Astrocyte of the cerebellum (primary cell): ENCODE measurements at regions not wholly inside any gene's neighbourhood (a gene's known extent, or its start where the extent isn't known, plus 50 kb on each side); places are given as distances from the start of the nearest gene placed in this dataset.

ENCODE experiments used
- DNase-seq: peaks from one replicate; pipeline ENCODE4 v3.0.0-alpha.2; 2011; ENCODE audit warnings: low read depth
- H3K4me3 ChIP-seq: 2 replicates; pipeline ENCODE4 v1.5.1; 2011; ENCODE audit warnings: mild to moderate bottlenecking, low read depth, low read length, moderate library complexity
- CTCF ChIP-seq: IDR thresholded peaks from 2 replicates; pipeline ENCODE4 v1.5.1; 2012; ENCODE audit warnings: low read length, low read depth, moderate library complexity, mild to moderate bottlenecking; ENCODE audit errors: missing control alignments
- in situ Hi-C: cut with HindIII; loops from 2 replicates; pipeline ENCODE4 v1.10.0; 2017; ENCODE audit warnings: low sequenced_read_pairs

GRCh38 chr1:217140041-217140901 is 417.0 kb upstream of the ESRRG start:
- H3K4me3 ChIP-seq: peak overlapping the region; percentile 19
- in situ Hi-C loops: no loop called here
- TF ChIP-seq CTCF: no peak
- no peak for DNase-seq

- in situ Hi-C loops: no loop called here
- DNase-seq: no peak
- peak overlapping the region; percentile 19 for H3K4me3 ChIP-seq
- no peak for TF ChIP-seq CTCF
These were observed 416.3 kb upstream of the ESRRG start for GRCh38 chr1:217139513-217139912.

GRCh38 chr1:217138799-217139466 is 415.7 kb upstream of the ESRRG start:
- H3K4me3 ChIP-seq: no peak overlapping the region
- DNase-seq: no peak
- in situ Hi-C loops: no loop called here
- no peak for TF ChIP-seq CTCF

- TF ChIP-seq CTCF: no peak
- in situ Hi-C loops: no loop called here
- DNase-seq: no peak
- H3K4me3 ChIP-seq: no peak overlapping the region
These were observed 415.0 kb upstream of the ESRRG start for GRCh38 chr1:217138173-217138765.

GRCh38 chr1:217137210-217137881 is 414.1 kb upstream of the ESRRG start:
- in situ Hi-C loops: no loop called here
- peak overlapping the region; percentile 9 for H3K4me3 ChIP-seq
- TF ChIP-seq CTCF: no peak
- DNase-seq: no peak

- no peak for TF ChIP-seq CTCF
- no peak for DNase-seq
- H3K4me3 ChIP-seq: no peak overlapping the region
- in situ Hi-C loops: no loop called here
These were observed 413.6 kb upstream of the ESRRG start for GRCh38 chr1:217136895-217137205.
